Neural crest cell (in vitro differentiated cells): ENCODE measurements at regions not wholly inside any gene's neighbourhood (a gene's known extent, or its start where the extent isn't known, plus 50 kb on each side); places are given as distances from the start of the nearest gene placed in this dataset.

ENCODE experiments used
- DNase-seq: peaks from one replicate; pipeline ENCODE4 v3.0.0; 2021; ENCODE audit warnings: low read depth, mixed read lengths, low spot score
- H3K27ac Mint-ChIP-seq: one replicate; pipeline ENCODE4 v1.8.0; 2021; ENCODE audit warnings: mild to moderate bottlenecking, mixed read lengths; ENCODE audit not compliant: unreplicated experiment
- H3K27me3 Mint-ChIP-seq: 2 replicates; pipeline ENCODE4 v1.8.0; 2021; ENCODE audit warnings: low read depth, mild to moderate bottlenecking, mixed read lengths
- H3K36me3 Mint-ChIP-seq: 2 replicates; pipeline ENCODE4 v1.8.0; 2021; ENCODE audit warnings: low read depth, mild to moderate bottlenecking, mixed read lengths
- H3K4me1 Mint-ChIP-seq: 2 replicates; pipeline ENCODE4 v1.8.0; 2021; ENCODE audit warnings: mixed read lengths
- H3K4me3 Mint-ChIP-seq: one replicate; pipeline ENCODE4 v1.8.0; 2021; ENCODE audit warnings: mild to moderate bottlenecking, mixed read lengths
- H3K9me3 Mint-ChIP-seq: 2 replicates; pipeline ENCODE4 v1.8.0; 2021; ENCODE audit warnings: mixed read lengths
- CTCF ChIP-seq: fragments of 200-600 bp; sonication (generic); conservative IDR thresholded peaks from 2 replicates; pipeline ENCODE4 v1.5.0; 2021; ENCODE audit warnings: antibody characterized with exemption, mild to moderate bottlenecking

- H3K27me3 Mint-ChIP-seq = no peaks in the 10 kb centered on the region
- H3K27ac Mint-ChIP-seq = no peak overlapping the region
Measured at GRCh38 chr18:75779910-75780309, 352.4 kb upstream of the SMIM21 start.

GRCh38 chr18:75779450-75779849 is 351.9 kb upstream of the SMIM21 start:
- no peak overlapping the region for H3K27ac Mint-ChIP-seq
- H3K4me3 Mint-ChIP-seq = no peak overlapping the region
- no peak for TF ChIP-seq CTCF
- H3K36me3 Mint-ChIP-seq = no peaks in the 10 kb centered on the region
- H3K9me3 Mint-ChIP-seq = no peaks in the 10 kb centered on the region
- H3K4me1 Mint-ChIP-seq = peaks cover 18% of the 10 kb centered on the region
- DNase-seq = no peak
- H3K27me3 Mint-ChIP-seq = no peaks in the 10 kb centered on the region

More at GRCh38 chr18:75779910-75780309, 352.4 kb upstream of the SMIM21 start:
- TF ChIP-seq CTCF = no peak
- Mint-ChIP-seq H3K4me1 (peaks cover 22% of the 10 kb centered on the region), H3K9me3 (no peaks in the 10 kb centered on the region), H3K36me3 (no peaks in the 10 kb centered on the region), H3K4me3 (no peak overlapping the region)
- DNase-seq = no peak

GRCh38 chr18:75777630-75778029 is 350.1 kb upstream of the SMIM21 start:
- no peak for DNase-seq
- Mint-ChIP-seq H3K4me3 (no peak overlapping the region), H3K27ac (peak overlapping the region; percentile 65), H3K36me3 (no peaks in the 10 kb centered on the region), H3K9me3 (peaks cover 3% of the 10 kb centered on the region), H3K27me3 (no peaks in the 10 kb centered on the region), H3K4me1 (peaks cover 4% of the 10 kb centered on the region)
- TF ChIP-seq CTCF = no peak

- no peaks in the 10 kb centered on the region for H3K36me3 Mint-ChIP-seq
Measured at GRCh38 chr18:75775121-75775520, 347.6 kb upstream of the SMIM21 start.

GRCh38 chr18:75773618-75774017 is 346.1 kb upstream of the SMIM21 start:
- Mint-ChIP-seq H3K4me3 (no peak overlapping the region), H3K9me3 (peaks cover 3% of the 10 kb centered on the region), H3K4me1 (no peaks in the 10 kb centered on the region), H3K36me3 (no peaks in the 10 kb centered on the region), H3K27ac (no peak overlapping the region), H3K27me3 (no peaks in the 10 kb centered on the region)
- no peak for DNase-seq
- TF ChIP-seq CTCF = no peak

More at GRCh38 chr18:75775121-75775520, 347.6 kb upstream of the SMIM21 start:
- no peak for DNase-seq
- Mint-ChIP-seq H3K27me3 (no peaks in the 10 kb centered on the region), H3K4me3 (no peak overlapping the region), H3K27ac (no peak overlapping the region), H3K9me3 (peaks cover 3% of the 10 kb centered on the region), H3K4me1 (no peaks in the 10 kb centered on the region)
- TF ChIP-seq CTCF = no peak

GRCh38 chr18:75762758-75763157 is 335.3 kb upstream of the SMIM21 start:
- Mint-ChIP-seq H3K27ac (no peak overlapping the region), H3K9me3 (peaks cover 4% of the 10 kb centered on the region), H3K4me1 (no peaks in the 10 kb centered on the region), H3K27me3 (no peaks in the 10 kb centered on the region), H3K4me3 (no peak overlapping the region), H3K36me3 (no peaks in the 10 kb centered on the region)
- TF ChIP-seq CTCF = no peak
- DNase-seq = no peak
